ENCODE measurements at regions not wholly inside any gene's neighbourhood (a gene's known extent, or its start where the extent isn't known, plus 50 kb on each side); places are given as distances from the start of the nearest gene placed in this dataset.

- TF ChIP-seq EGR1 (IDR thresholded peaks at IDR 0.05; ENCODE audit: low read depth) = no peak
- no peak for TF ChIP-seq TCF7L2 (IDR thresholded peaks at IDR 0.05; ENCODE audit: borderline replicate concordance, extremely low read depth, insufficient read depth, insufficient read length)
Measured at GRCh38 chr4:176611381-176611780, 181.3 kb downstream of the VEGFC start.
